ENCODE measurements at regions not wholly inside any gene's neighbourhood (a gene's known extent, or its start where the extent isn't known, plus 50 kb on each side); places are given as distances from the start of the nearest gene placed in this dataset.

DNA sequence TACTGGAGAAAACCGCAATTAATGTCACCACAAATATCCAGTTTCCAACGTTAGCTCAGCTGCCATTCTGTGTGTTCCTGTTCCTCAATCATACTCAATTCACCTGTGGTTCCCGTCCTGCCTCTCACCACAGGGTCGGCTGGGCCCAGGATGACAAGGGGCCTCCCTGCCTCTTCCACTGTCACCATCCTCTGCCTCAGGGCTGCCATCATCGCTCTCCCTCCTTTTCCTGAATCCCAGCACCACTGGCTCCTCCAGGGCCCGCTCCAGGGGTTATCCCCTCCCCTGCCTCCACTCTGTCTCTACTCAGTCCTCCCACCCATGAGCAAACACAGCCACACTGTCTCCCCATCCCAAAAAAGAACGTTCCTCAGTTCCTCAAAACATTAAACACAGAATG is 170.9 kb upstream of the NSMCE3 start:
- Histone ChIP-seq H3K4me1 (no peaks in the 10 kb centered on the region), H3K27me3 (no peaks in the 10 kb centered on the region), H3K4me3 (no peak overlapping the region), H3K9me3 (no peaks in the 10 kb centered on the region), H3K27ac (no peak overlapping the region), H3K36me3 (no peaks in the 10 kb centered on the region)
- no peak for DNase-seq
- ATAC-seq = no peak
- TF ChIP-seq CTCF (IDR thresholded peaks at IDR 0.05 in 4 of 5, conservative IDR thresholded peaks at IDR 0.05 in 1 of 5) (no peak), POLR2A (IDR thresholded peaks at IDR 0.05) (no peak)
- in situ Hi-C loops (cut with MboI; ENCODE audit: low sequenced_read_pairs in 4 of 4) (no loop called here), intact Hi-C loops (cut with DNase I; ENCODE audit: low total_unique reads) (no loop called here)

GRCh38 chr15:29438703-29439055 is 169.1 kb upstream of the NSMCE3 start:
- in situ Hi-C loops (cut with MboI; ENCODE audit: low sequenced_read_pairs in 4 of 4) = no loop called here

DNA sequence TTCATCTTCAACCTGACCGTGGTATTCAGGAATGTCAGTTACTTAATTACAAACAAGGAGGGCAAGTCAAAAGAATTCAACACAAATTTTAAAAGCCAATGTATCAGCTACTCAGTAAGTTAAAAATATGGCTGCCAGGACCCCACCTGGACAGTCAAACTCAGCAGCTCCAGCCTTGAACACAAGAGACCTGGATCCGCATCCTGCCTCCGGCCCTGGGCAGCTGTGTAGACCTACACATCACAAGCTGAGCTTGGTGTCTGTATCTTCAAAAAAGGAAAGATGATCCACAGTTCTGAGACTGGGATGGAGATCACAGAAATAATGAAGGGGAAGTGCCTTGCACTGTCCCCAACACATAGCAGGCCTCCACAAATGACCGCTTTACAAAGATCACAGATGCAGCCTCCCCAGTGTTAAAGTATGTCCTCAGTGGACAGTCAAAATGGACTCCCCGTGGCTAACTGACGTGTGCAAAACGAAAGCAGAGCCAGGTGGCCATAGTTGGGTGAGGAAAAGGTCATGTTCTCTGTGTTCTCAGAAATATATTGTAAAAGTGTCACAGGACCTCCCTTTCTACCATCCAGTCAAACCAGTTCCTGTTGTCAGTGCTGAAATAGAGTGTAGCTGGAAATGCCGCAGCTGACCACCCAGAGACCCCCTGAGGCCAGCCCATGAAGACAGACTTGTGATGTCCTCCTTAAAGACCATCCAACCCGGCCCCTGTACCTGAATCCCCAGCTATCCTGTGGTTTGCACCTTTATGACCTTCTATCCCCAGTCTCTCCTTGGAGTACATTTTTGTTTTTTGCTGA is 168.5 kb upstream of the NSMCE3 start:
- no peaks in the 10 kb centered on the region for H3K4me1 ChIP-seq
- no peaks in the 10 kb centered on the region for H3K27me3 ChIP-seq
- in situ Hi-C loops (cut with MboI; ENCODE audit: low sequenced_read_pairs in 4 of 4) (no loop called here), intact Hi-C loops (cut with DNase I; ENCODE audit: low total_unique reads) (no loop called here)
- H3K36me3 ChIP-seq = no peaks in the 10 kb centered on the region
- no peak overlapping the region for H3K27ac ChIP-seq
- H3K4me3 ChIP-seq = no peak overlapping the region
- DNase-seq = no peak
- no peak for ATAC-seq
- TF ChIP-seq POLR2A (IDR thresholded peaks at IDR 0.05) = no peak
- no peak for TF ChIP-seq CTCF (IDR thresholded peaks at IDR 0.05 in 4 of 5, conservative IDR thresholded peaks at IDR 0.05 in 1 of 5)
- H3K9me3 ChIP-seq = no peaks in the 10 kb centered on the region

More at GRCh38 chr15:29438703-29439055, 169.1 kb upstream of the NSMCE3 start:
- intact Hi-C loops (cut with DNase I; ENCODE audit: low total_unique reads) = no loop called here
- H3K9me3 ChIP-seq = no peaks in the 10 kb centered on the region
- no peaks in the 10 kb centered on the region for H3K27me3 ChIP-seq
- H3K27ac ChIP-seq = no peak overlapping the region
- no peaks in the 10 kb centered on the region for H3K4me1 ChIP-seq
- no peaks in the 10 kb centered on the region for H3K36me3 ChIP-seq
- TF ChIP-seq POLR2A (IDR thresholded peaks at IDR 0.05) = no peak
- no peak for TF ChIP-seq CTCF (IDR thresholded peaks at IDR 0.05 in 4 of 5, conservative IDR thresholded peaks at IDR 0.05 in 1 of 5)
- DNase-seq (no peak), ATAC-seq (no peak)
- no peak overlapping the region for H3K4me3 ChIP-seq

DNA sequence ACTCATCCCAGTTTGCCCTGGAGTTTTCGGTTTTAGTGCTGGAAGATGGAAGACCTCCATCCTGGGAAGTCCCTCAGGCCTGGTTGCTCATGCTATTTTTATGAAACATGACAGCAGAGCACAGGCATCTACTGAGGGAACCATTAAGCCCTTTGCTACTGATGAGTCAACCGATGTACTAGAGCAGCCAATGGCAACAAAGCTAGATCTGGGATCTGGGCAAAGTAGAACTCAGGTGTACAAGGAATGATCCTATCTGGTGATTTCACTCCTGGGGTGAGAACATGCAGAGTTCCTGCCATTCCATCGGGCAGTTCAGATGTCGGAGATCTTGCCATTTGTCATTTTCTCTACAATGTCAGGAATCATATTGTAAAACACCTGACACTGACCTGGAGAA is 166.2 kb upstream of the NSMCE3 start:
- in situ Hi-C loops (cut with MboI; ENCODE audit: low sequenced_read_pairs in 4 of 4) = no loop called here
- no peaks in the 10 kb centered on the region for H3K36me3 ChIP-seq
- TF ChIP-seq POLR2A (IDR thresholded peaks at IDR 0.05) (no peak), CTCF (IDR thresholded peaks at IDR 0.05 in 4 of 5, conservative IDR thresholded peaks at IDR 0.05 in 1 of 5) (no peak)
- DNase-seq = no peak
- no peak overlapping the region for H3K27ac ChIP-seq
- H3K9me3 ChIP-seq = no peaks in the 10 kb centered on the region
- H3K27me3 ChIP-seq = no peaks in the 10 kb centered on the region
- H3K4me1 ChIP-seq = no peaks in the 10 kb centered on the region
- ATAC-seq = no peak
- H3K4me3 ChIP-seq = no peak overlapping the region
- intact Hi-C loops (cut with DNase I; ENCODE audit: low total_unique reads) = no loop called here

DNA sequence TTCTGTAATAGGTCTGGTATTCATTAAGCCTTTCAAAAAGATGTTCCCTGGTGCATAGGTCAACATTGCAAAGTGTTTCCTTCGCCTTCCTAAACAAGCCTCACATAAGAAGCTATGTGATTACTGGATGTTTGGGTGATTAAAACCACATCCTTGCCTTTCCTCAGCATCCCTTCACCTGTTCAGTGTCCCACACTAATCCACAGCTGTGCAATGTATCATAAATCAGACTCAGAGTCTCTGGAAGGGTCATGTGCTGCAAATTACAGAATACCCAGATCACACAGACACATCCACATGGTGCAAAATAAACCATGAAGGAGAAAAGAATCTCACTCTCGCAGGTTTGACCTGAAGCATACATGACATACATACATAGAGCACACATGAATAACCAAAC is 164.7 kb upstream of the NSMCE3 start:
- ATAC-seq (no peak), DNase-seq (no peak)
- H3K36me3 ChIP-seq = no peaks in the 10 kb centered on the region
- no peaks in the 10 kb centered on the region for H3K4me1 ChIP-seq
- intact Hi-C loops (cut with DNase I; ENCODE audit: low total_unique reads) (no loop called here), in situ Hi-C loops (cut with MboI; ENCODE audit: low sequenced_read_pairs in 4 of 4) (no loop called here)
- no peaks in the 10 kb centered on the region for H3K9me3 ChIP-seq
- no peaks in the 10 kb centered on the region for H3K27me3 ChIP-seq
- TF ChIP-seq POLR2A (IDR thresholded peaks at IDR 0.05) (no peak), CTCF (IDR thresholded peaks at IDR 0.05 in 4 of 5, conservative IDR thresholded peaks at IDR 0.05 in 1 of 5) (no peak)
- no peak overlapping the region for H3K27ac ChIP-seq
- H3K4me3 ChIP-seq = no peak overlapping the region
